GM18873 (cell line): ENCODE measurements at regions not wholly inside any gene's neighbourhood (a gene's known extent, or its start where the extent isn't known, plus 50 kb on each side); places are given as distances from the start of the nearest gene placed in this dataset.
"Not testable (repeated sequence)": the region's sequence is repeated elsewhere in the genome, so short reads cannot be mapped to it uniquely, and the experiment has no call there.

Experiments
- ATAC-seq: cut with Tn5 transposase; IDR thresholded peaks from one replicate; pipeline ENCODE4 v1.9.1; 2021; ENCODE audit warnings: mild to moderate bottlenecking, moderate library complexity, moderate number of reproducible peaks; ENCODE audit not compliant: unreplicated experiment, low FRiP score

GRCh38 chr6:106885679-106886078 is 88.8 kb downstream of the CD24 start:
- no peak for ATAC-seq

- ATAC-seq = no peak
These were observed 90.0 kb downstream of the CD24 start for GRCh38 chr6:106884576-106884975.

- ATAC-seq = no peak
These were observed 90.7 kb downstream of the CD24 start for GRCh38 chr6:106883808-106884262.

GRCh38 chr6:106882601-106883518 is 91.7 kb downstream of the CD24 start:
- no peak for ATAC-seq

DNA sequence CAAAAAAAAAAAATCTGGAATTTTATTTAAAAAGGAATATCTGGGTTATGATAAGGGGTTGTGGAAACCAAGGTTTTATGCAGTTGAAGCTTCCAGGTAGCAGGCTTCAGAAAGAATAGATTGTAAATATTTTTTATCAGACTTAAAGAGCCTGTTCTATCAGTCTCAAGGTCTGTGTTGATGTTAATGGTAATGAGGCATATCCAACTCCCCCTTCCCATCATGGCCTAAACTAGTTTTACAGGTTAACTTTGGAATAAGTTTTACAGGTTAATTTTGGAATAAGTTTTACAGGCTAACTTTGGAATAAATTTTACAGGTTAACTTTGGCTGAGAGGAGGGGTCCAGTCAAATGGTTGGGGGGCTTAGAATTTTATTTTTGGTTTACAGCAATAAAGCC is 92.4 kb downstream of the CD24 start:
- ATAC-seq = no peak

GRCh38 chr6:106880952-106881351 is 93.6 kb downstream of the CD24 start:
- ATAC-seq = no peak

- ATAC-seq = no peak
These were observed 98.7 kb downstream of the CD24 start for GRCh38 chr6:106875782-106876321.

DNA sequence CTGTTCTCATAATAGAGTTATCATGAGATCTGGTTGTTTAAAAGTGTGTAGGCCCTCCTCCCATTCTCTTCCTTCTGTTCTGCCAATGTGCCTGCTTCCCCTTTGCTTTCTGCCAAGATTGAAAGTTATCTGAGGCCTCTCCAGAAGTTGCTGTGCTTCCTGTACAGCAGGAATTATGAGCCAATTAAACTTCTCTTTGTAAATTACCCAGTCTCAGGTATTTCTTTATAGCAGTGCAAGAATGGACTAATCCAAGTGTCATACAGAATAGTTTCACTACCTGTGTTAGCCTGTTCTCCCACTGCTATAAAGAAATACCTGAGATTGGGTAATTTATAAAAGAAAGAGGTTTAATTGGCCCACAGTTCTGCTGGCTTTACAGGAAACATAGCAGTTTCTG is 100.0 kb downstream of the CD24 start:
- ATAC-seq = no peak

DNA sequence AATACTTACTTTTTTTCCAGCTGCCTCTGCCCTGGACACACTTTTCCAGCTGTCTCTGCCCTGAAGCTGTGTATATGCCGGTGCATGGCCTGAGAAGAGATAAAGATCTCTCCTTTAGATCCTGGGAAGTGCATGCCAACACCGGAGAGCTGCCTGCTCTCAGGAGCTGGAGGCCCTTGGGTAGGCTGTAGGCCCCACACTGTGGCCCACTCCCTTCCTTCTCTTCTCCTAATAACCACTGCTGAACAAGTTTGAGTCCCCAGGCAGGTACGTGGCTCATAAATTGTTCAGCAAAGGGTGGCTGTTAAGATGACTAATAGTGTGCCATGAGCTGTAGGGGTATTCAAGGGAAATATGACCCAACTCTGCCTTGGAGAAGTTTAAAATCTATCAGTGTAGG is 102.5 kb downstream of the CD24 start:
- ATAC-seq = no peak

- ATAC-seq = no peak
These were observed 103.5 kb downstream of the CD24 start for GRCh38 chr6:106870824-106871717.

GRCh38 chr6:106870069-106870468 is 104.5 kb downstream of the CD24 start:
- no peak for ATAC-seq

DNA sequence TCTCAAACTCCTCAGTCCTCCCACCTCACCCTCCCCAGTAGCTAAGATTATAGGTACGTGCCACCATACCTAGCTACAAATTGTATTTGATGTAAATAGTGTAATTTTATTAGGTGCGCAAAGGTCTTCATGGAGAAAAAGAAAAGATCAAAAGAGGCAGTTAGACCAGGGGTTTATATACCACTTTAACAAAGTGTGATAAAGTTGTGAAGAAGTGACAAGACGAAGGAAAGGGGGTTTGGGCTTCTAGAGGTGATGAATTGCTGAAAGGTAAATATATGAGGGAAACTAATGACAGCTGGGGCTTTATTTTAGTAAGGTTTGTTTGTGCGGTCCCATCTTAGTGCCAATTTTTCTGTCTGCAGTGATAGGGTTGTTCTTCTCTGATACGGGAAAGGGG is 105.3 kb downstream of the CD24 start:
- ATAC-seq = no peak

DNA sequence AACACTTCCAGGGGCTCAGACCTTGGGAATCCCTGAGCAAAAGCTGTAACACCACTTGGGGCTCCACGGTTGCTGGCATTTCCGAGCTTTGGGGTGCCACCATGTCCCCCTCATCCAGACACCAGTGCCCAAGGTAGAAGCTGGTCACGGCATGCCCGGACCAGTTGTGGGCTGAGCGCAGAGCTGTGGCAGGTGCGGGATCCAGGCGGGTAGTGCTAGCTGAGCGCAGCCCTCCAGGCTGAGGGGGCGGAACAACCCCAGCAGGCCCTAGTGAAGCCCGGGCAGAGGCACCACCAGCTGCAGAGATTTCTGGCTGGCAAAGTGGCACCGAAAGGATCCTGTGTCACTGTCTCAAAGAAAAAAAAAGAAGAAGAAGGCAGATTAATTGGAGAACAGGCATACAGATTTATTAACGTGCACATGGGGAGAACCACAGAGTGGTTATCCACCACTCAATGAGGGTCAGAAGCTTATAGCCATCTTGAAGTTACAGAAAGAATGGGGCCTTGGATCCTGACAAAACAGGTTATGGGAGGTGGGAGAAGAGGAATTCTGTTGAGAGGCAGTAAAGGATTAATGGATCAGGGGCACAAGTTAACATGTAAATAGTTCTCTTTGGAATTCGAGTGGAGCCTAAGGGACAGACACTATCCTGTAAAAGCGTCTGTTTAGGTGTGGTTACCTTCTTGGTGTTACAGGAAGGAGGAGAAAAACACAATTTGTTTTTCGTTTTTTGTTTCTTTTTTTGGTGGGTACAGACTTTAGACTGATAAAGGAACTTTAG is 107.5 kb downstream of the CD24 start:
- ATAC-seq = no peak

DNA sequence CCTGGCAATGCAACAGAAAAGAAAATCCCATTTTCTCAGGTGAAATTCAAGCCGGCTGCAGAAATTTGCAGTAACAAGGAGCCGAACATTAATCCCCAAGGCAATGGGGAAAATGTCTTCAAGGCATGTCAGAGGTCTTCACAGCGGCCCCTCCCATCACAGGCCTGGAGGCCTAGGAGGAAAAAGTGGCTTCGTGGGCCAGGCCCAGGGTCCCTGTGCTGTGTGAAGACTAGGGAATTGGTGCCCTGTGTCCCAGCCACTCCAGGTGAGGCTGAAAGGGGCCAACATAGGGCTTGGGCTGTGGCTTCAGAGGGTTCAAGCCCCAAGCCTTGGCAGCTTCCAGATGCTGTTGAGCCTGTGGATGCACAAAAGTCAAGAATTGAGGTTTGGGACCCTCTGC is 111.7 kb downstream of the CD24 start:
- ATAC-seq = no peak

DNA sequence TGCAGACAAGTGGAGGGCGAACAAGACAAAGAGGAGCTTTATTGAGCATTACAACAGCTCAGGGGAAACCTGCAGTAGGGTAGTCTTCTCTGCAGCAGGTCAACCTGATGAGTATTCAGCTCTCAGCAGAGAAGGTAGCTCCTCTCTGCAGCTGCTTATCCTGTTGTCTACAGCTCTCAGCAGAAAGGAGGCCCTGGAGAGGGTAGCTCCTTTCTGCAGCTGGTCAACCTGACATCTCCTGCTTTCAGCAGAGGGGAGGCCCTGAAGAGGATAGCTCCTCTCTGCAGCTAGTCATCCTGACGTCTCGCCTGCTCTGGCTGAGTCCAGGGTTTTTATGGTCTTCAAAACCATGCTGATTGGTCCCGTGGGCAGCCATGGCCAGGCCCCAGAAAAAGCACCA is 113.6 kb downstream of the CD24 start:
- no peak for ATAC-seq

- ATAC-seq = no peak
These were observed 115.9 kb downstream of the CD24 start for GRCh38 chr6:106858653-106859092.

DNA sequence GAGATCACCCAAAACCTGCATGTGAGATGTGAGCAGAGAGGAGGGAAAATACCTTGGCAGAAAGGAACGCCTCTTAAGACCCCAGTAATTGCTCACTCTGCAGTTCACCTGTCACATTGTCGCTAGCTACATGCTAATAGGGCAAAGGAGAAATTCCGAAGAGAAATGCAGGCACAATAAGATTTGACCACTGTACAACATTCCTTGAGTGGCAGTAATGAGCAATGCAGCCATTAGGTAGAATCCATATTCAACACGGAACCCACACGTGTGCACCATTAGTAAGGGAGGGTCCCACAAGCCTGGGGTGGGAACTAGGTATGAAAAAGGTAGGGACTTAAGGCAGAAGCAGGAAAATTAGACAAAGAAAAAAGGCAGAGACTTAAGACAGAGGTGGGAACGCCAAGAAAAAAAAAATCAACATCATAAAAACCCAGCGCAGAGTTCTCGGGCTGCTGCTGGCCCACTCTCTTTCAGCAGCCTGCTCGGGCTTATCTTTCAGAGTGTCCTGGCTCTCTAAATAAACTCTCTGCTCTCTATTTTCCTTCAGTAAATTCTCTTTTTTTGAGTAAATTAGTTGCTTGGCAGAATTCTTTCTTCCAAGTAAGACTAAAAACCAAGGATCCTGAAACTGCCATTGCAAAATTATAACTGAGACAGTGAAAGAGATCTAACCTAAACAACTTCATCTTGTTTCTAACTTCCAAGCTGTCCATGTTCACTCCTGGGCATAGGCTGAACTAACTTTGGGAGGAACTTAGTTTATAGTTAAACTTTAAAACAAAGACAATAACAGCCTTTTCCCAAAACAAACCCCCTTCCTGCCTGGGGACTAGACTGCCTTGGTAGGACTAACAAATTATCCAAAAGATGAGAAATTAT is 116.5 kb downstream of the CD24 start:
- ATAC-seq = no peak

GRCh38 chr6:106857310-106857709 is 117.2 kb downstream of the CD24 start:
- not testable (repeated sequence) for ATAC-seq

- ATAC-seq = no peak
These were observed 118.2 kb downstream of the CD24 start for GRCh38 chr6:106856227-106856874.
